H1 (cell line): ENCODE measurements at regions not wholly inside any gene's neighbourhood (a gene's known extent, or its start where the extent isn't known, plus 50 kb on each side); places are given as distances from the start of the nearest gene placed in this dataset.

Experiments
- CTCF ChIA-PET: fragments of 300-600 bp; sonication (Branson Sonifier 250); formaldehyde crosslinking; loops from one replicate; lab custom pipeline; 2021; ENCODE audit not compliant: partially characterized antibody; lab: Charles Lee
- POLR2A ChIA-PET: fragments of 300-600 bp; sonication (Branson Sonifier 250); formaldehyde crosslinking; loops from one replicate; lab custom pipeline; 2021; ENCODE audit warnings: inconsistent platforms; ENCODE audit not compliant: partially characterized antibody; lab: Charles Lee
- DNase-seq, 2 experiments: peaks; one replicate each; pipeline versions ENCODE4 v3.0.0 to v3.0.0-alpha.2; 2010 to 2022; ENCODE audit warnings: low spot score in 2 of 2, low read depth in 1 of 2, mixed read lengths in 1 of 2
- FAIRE-seq: peaks from 2 replicates; lab custom pipeline; 2011; peaks lifted over from hg19 to GRCh38; lab: Jason Lieb, UNC
- H2AFZ ChIP-seq: 2 replicates; pipeline ENCODE4 v1.8.1; 2012; ENCODE audit warnings: low read length, inconsistent platforms
- H2AK5ac ChIP-seq: 2 replicates; pipeline ENCODE4 v1.6.1; 2013; ENCODE audit warnings: low read depth, low read length
- H2BK120ac ChIP-seq: replicated peaks from 2 replicates; pipeline ENCODE3; 2013; ENCODE audit warnings: low read depth, low read length, inconsistent platforms
- H2BK12ac ChIP-seq: 2 replicates; pipeline ENCODE4 v1.6.1; 2013; ENCODE audit warnings: low read depth, low read length
- H2BK15ac ChIP-seq: 2 replicates; pipeline ENCODE4 v1.6.1; 2013; ENCODE audit warnings: low read length
- H2BK20ac ChIP-seq: 2 replicates; pipeline ENCODE4 v1.6.1; 2013; ENCODE audit warnings: low read length
- H2BK5ac ChIP-seq: 2 replicates; pipeline ENCODE4 v1.6.1; 2013; ENCODE audit warnings: low read depth, low read length
- H3K14ac ChIP-seq: 2 replicates; pipeline ENCODE4 v1.6.1; 2013; ENCODE audit warnings: inconsistent platforms; ENCODE audit not compliant: insufficient read length
- H3K18ac ChIP-seq: 2 replicates; pipeline ENCODE4 v1.6.1; 2013; ENCODE audit warnings: low read length; ENCODE audit errors: extremely low read depth
- H3K23ac ChIP-seq: 2 replicates; pipeline ENCODE4 v1.6.1; 2013; ENCODE audit warnings: inconsistent platforms; ENCODE audit not compliant: insufficient read length
- H3K23me2 ChIP-seq: 2 replicates; pipeline ENCODE4 v1.6.1; 2013; ENCODE audit warnings: low read depth, low read length
- H3K27ac ChIP-seq: 2 replicates; pipeline ENCODE4 v1.6.1; 2011; ENCODE audit warnings: low read depth, low read length, inconsistent platforms
- H3K27me3 ChIP-seq, 4 experiments: replicated peaks in 1 of 4; 1 replicate in 1 of 4; 2 replicates in 3 of 4; pipeline versions ENCODE4 v1.6.1 to v1.8.1; 2011 to 2013; ENCODE audit warnings: low read length in 3 of 4, mild to moderate bottlenecking in 3 of 4, inconsistent platforms in 2 of 4, mixed read lengths in 2 of 4, moderate library complexity in 1 of 4; ENCODE audit not compliant: control insufficient read depth in 3 of 4, insufficient read depth in 3 of 4; ENCODE audit errors: extremely low read depth in 1 of 4
- H3K36me3 ChIP-seq, 4 experiments: 2 replicates each; pipeline versions ENCODE4 v1.6.1 to v1.8.1; 2011 to 2013; ENCODE audit warnings: mild to moderate bottlenecking in 4 of 4, low read length in 3 of 4, moderate library complexity in 2 of 4, control low read depth in 1 of 4, inconsistent platforms in 1 of 4; ENCODE audit not compliant: insufficient read depth in 4 of 4, control insufficient read depth in 2 of 4
- H3K4ac ChIP-seq: replicated peaks from 2 replicates; pipeline ENCODE3; 2013; ENCODE audit warnings: low read length, low read depth, mixed read lengths, inconsistent platforms; ENCODE audit not compliant: insufficient read length
- H3K4me1 ChIP-seq, 4 experiments: replicated peaks in 1 of 4; 1 replicate in 1 of 4; 2 replicates in 3 of 4; pipeline versions ENCODE4 v1.6.1 to v1.8.1; 2011 to 2013; ENCODE audit warnings: low read length in 3 of 4, inconsistent platforms in 2 of 4, mixed read lengths in 1 of 4; ENCODE audit not compliant: insufficient read depth in 4 of 4, control insufficient read depth in 3 of 4
- H3K4me2 ChIP-seq, 2 experiments: 2 replicates each; pipeline versions ENCODE4 v1.6.1 to v1.8.1; 2011 to 2013; ENCODE audit warnings: low read depth in 2 of 2, low read length in 2 of 2, control low read depth in 1 of 2, inconsistent platforms in 1 of 2, mild to moderate bottlenecking in 1 of 2; ENCODE audit not compliant: insufficient read depth in 1 of 2
- H3K4me3 ChIP-seq, 4 experiments: fragments of 200-600, 300-600 bp in 1 of 4; sonication (generic), shearing (Covaris generic), sonication (Bioruptor Twin) in 1 of 4; 2 replicates each; pipeline versions ENCODE4 v1.5.1 to v1.8.1; 2011 to 2016; ENCODE audit warnings: low read length in 4 of 4, low read depth in 3 of 4, control low read depth in 2 of 4, inconsistent platforms in 2 of 4, mild to moderate bottlenecking in 2 of 4, mixed read lengths in 1 of 4, moderate library complexity in 1 of 4; ENCODE audit not compliant: insufficient read depth in 2 of 4; ENCODE audit errors: extremely low read depth in 1 of 4
- H3K56ac ChIP-seq: replicated peaks from 2 replicates; pipeline ENCODE3; 2013; ENCODE audit warnings: low read depth, mild to moderate bottlenecking, mixed read lengths, low read length, inconsistent platforms; ENCODE audit not compliant: insufficient read length
- H3K79me1 ChIP-seq: 2 replicates; pipeline ENCODE4 v1.6.1; 2013; ENCODE audit warnings: low read depth, low read length, control low read depth
- H3K79me2 ChIP-seq, 2 experiments: 2 replicates each; pipeline versions ENCODE4 v1.6.1 to v1.8.1; 2012 to 2013; ENCODE audit warnings: low read length in 2 of 2, mild to moderate bottlenecking in 2 of 2, inconsistent platforms in 1 of 2; ENCODE audit not compliant: insufficient read depth in 2 of 2, control insufficient read depth in 1 of 2
- H3K9ac ChIP-seq, 4 experiments: replicated peaks in 1 of 4; 1 replicate in 1 of 4; 2 replicates in 3 of 4; pipeline versions ENCODE4 v1.6.1 to v1.8.1; 2011 to 2013; ENCODE audit warnings: low read depth in 3 of 4, low read length in 3 of 4, control low read depth in 2 of 4, mild to moderate bottlenecking in 2 of 4, moderate library complexity in 2 of 4, inconsistent platforms in 1 of 4; ENCODE audit errors: extremely low read depth in 1 of 4
- H3K9me3 ChIP-seq, 2 experiments: 2 replicates each; pipeline versions ENCODE4 v1.6.1 to v1.8.1; 2012 to 2013; ENCODE audit warnings: mild to moderate bottlenecking in 2 of 2, moderate library complexity in 2 of 2, control low read depth in 1 of 2, inconsistent platforms in 1 of 2, low read depth in 1 of 2, low read length in 1 of 2, mixed read lengths in 1 of 2; ENCODE audit not compliant: insufficient read depth in 2 of 2
- H4K20me1 ChIP-seq, 2 experiments: replicated peaks in 1 of 2; 2 replicates each; pipeline versions ENCODE3 to v1.8.1; 2011 to 2013; ENCODE audit warnings: inconsistent platforms in 2 of 2, low read length in 2 of 2, mild to moderate bottlenecking in 1 of 2; ENCODE audit not compliant: insufficient read depth in 2 of 2, control insufficient read depth in 1 of 2
- H4K5ac ChIP-seq: 2 replicates; pipeline ENCODE4 v1.6.1; 2013; ENCODE audit warnings: low read length, low read depth, mixed read lengths, inconsistent platforms; ENCODE audit not compliant: insufficient read length
- H4K8ac ChIP-seq: 2 replicates; pipeline ENCODE4 v1.8.0; 2013; ENCODE audit warnings: mild to moderate bottlenecking, moderate library complexity, low read length, inconsistent platforms; ENCODE audit not compliant: insufficient read depth; ENCODE audit errors: extremely low read depth
- H4K91ac ChIP-seq: replicated peaks from 2 replicates; pipeline ENCODE3; 2013; ENCODE audit warnings: low read length, mixed read lengths, inconsistent platforms; ENCODE audit not compliant: insufficient read length
- ATF2 ChIP-seq: IDR thresholded peaks from 2 replicates; pipeline ENCODE4 v1.6.1; 2012; ENCODE audit warnings: low read length, inconsistent platforms
- CBX5 ChIP-seq: fragments of 300-800, 300-1000 bp; sonication (generic); IDR thresholded peaks from 2 replicates; pipeline ENCODE4 v1.7.1; 2016; ENCODE audit warnings: antibody characterized with exemption, low read length, low read depth
- CHD2 ChIP-seq: IDR thresholded peaks from 2 replicates; pipeline ENCODE4 v1.6.1; 2012; ENCODE audit warnings: low read length, improper control_type of control experiment
- E2F6 ChIP-seq: IDR thresholded peaks from 2 replicates; pipeline ENCODE4 v1.6.1; 2012; ENCODE audit warnings: inconsistent platforms
- HDAC6 ChIP-seq: IDR thresholded peaks from one replicate; pipeline ENCODE4 v1.7.1; 2012; ENCODE audit warnings: low read depth, mild to moderate bottlenecking, inconsistent platforms, low read length, moderate library complexity
- KDM1A ChIP-seq: fragments of 200-600, 300-600 bp; sonication (generic); IDR thresholded peaks from 2 replicates; pipeline ENCODE4 v1.7.1; 2016; ENCODE audit warnings: mild to moderate bottlenecking, low read length, borderline replicate concordance
- KDM4A ChIP-seq: IDR thresholded peaks from one replicate; pipeline ENCODE4 v1.7.1; 2012; ENCODE audit warnings: low read depth, mild to moderate bottlenecking, moderate library complexity, low read length, inconsistent platforms; ENCODE audit not compliant: severe bottlenecking
- NRF1 ChIP-seq: IDR thresholded peaks from 2 replicates; pipeline ENCODE4 v1.6.1; 2011; ENCODE audit warnings: mild to moderate bottlenecking, low read depth, low read length, improper control_type of control experiment
- SAP30 ChIP-seq: fragments of 300-600 bp; sonication (generic); IDR thresholded peaks from 2 replicates; pipeline ENCODE4 v1.7.1; 2012; ENCODE audit warnings: low read length, moderate library complexity, mild to moderate bottlenecking, inconsistent platforms; ENCODE audit not compliant: insufficient read depth, insufficient replicate concordance
- SP4 ChIP-seq: IDR thresholded peaks from 2 replicates; pipeline ENCODE4 v1.6.1; 2012; ENCODE audit warnings: low read length, inconsistent platforms
- SUZ12 ChIP-seq: fragments of 200-600 bp; sonication (generic); IDR thresholded peaks from 2 replicates; pipeline ENCODE4 v1.6.1; 2012; ENCODE audit warnings: mild to moderate bottlenecking, inconsistent platforms, low read length, moderate library complexity, mixed read lengths
- TAF1 ChIP-seq: IDR thresholded peaks from 2 replicates; pipeline ENCODE4 v1.6.1; 2011; ENCODE audit warnings: mild to moderate bottlenecking, low read depth, low read length
- TBP ChIP-seq: IDR thresholded peaks from 2 replicates; pipeline ENCODE4 v1.6.1; 2011; ENCODE audit warnings: low read depth, low read length, improper control_type of control experiment
- WGBS, 2 experiments: shearing (Covaris generic) in 1 of 2; methylation state at CpG; one replicate each; pipeline versions ENCODE4 v1.1.6 to v1.1.7; 2013 to 2015; ENCODE audit warnings: low lambda C conversion rate in 2 of 2, mixed read lengths in 2 of 2, inconsistent platforms in 1 of 2, low coverage in 1 of 2, missing lambda C conversion rate in 1 of 2; ENCODE audit not compliant: insufficient replicate concordance in 2 of 2, insufficient coverage in 1 of 2, insufficient read length in 1 of 2; ENCODE audit errors: extremely low coverage in 1 of 2, missing lambda C conversion rate in 1 of 2; 5-methylcytosine and 5-hydroxymethylcytosine counted together

- no peak overlapping the region for H4K5ac ChIP-seq
- no peaks in the 10 kb centered on the region; a peak in 1 of 8 replicates for H3K36me3 ChIP-seq
- no peak overlapping the region for H2BK20ac ChIP-seq
- H3K79me1 ChIP-seq: no peaks in the 10 kb centered on the region
- H2AFZ ChIP-seq: no peak overlapping the region
- H2BK5ac ChIP-seq: no peak overlapping the region
- no peak overlapping the region for H3K27ac ChIP-seq
- no peak overlapping the region; the same call in 1 of the 2 replicates for H2BK12ac ChIP-seq
- FAIRE-seq: no peak
- no peak overlapping the region for H2BK15ac ChIP-seq
- no peak overlapping the region for H3K4me2 ChIP-seq
- H2AK5ac ChIP-seq: no peak overlapping the region
- no peak overlapping the region for H3K23ac ChIP-seq
- 92% methylated on average over 1 of the region's 3 CpGs; no CpG with 5 or more reads in 1 of the 2 experiments for WGBS, 2 experiments
- H4K91ac ChIP-seq: peak overlapping the region; percentile 58
- no peaks in the 10 kb centered on the region for H4K20me1 ChIP-seq
- no peaks in the 10 kb centered on the region; a peak in 2 of 7 replicates for H3K27me3 ChIP-seq
- H3K9ac ChIP-seq: no peak overlapping the region
- no peak overlapping the region for H3K14ac ChIP-seq
- no peak overlapping the region for H3K56ac ChIP-seq
- no peaks in the 10 kb centered on the region for H3K9me3 ChIP-seq
- H3K4ac ChIP-seq: no peak overlapping the region
- H3K4me3 ChIP-seq: no peak overlapping the region
- H4K8ac ChIP-seq: no peak overlapping the region
- H3K4me1 ChIP-seq: peaks cover 8 to 21% (median 11%) of the 10 kb centered on the region in 4 experiments
- no peaks in the 10 kb centered on the region; the same call in 1 of the 2 replicates for H3K23me2 ChIP-seq
- no peak overlapping the region for H2BK120ac ChIP-seq
- CTCF ChIA-PET: interaction anchor here (0.8 to 3.1 kb wide), 8 partner anchors 83 to 530 kb away, joined by 3 to 22 read pairs (median 4); no protein-coding TSS in a partner anchor
- POLR2A ChIA-PET: no interaction called here
- no peaks in the 10 kb centered on the region for H3K79me2 ChIP-seq
- H3K18ac ChIP-seq: no peak overlapping the region
- DNase-seq: no peak
- TF ChIP-seq TBP (no peak), TAF1 (no peak), SAP30 (no peak), KDM1A (no peak), HDAC6 (no peak), NRF1 (no peak), SUZ12 (no peak), ATF2 (no peak), SP4 (no peak), KDM4A (no peak), CHD2 (no peak), E2F6 (no peak), CBX5 (no peak)
Observed at GRCh38 chr17:65457183-65457582, 104.3 kb downstream of the AXIN2 start.
